ENCODE measurements at regions not wholly inside any gene's neighbourhood (a gene's known extent, or its start where the extent isn't known, plus 50 kb on each side); places are given as distances from the start of the nearest gene placed in this dataset.

DNA sequence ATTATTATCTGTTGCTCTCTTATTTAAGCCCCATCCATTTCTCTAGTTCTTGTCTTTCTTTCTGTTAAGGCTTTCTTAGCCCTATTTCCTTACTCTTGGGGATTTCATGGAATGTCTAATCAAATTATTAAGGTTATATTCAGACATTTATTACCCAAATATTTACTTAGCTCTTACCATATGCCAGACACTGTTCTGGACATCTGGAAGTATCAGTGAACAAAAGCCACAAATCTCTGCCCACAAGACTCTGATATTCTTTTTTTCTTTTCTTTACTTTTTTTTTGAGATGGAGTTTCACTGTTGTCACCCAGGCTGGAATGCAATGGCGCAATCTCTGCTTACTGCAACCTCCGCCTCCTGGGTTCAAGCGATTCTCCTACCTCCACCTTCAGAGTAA is 74.3 kb upstream of the NBL1 start:
- Histone ChIP-seq H3K9me3 (replicated peaks; ENCODE audit: control insufficient read depth, insufficient read depth, low read length) (no peaks in the 10 kb centered on the region; the same call in 2 of the 3 replicates), H3K4me2 (ENCODE audit: control insufficient read depth, insufficient read depth) (no peak overlapping the region), H3K4me1 (ENCODE audit: control insufficient read depth, insufficient read depth, low read length) (no peaks in the 10 kb centered on the region), H3K9ac (ENCODE audit: control insufficient read depth, insufficient read depth, low read length) (no peak overlapping the region), H3K79me2 (ENCODE audit: control insufficient read depth, insufficient read depth, low read length) (no peaks in the 10 kb centered on the region), H3K4me3 (no peak overlapping the region), H4K20me1 (ENCODE audit: control insufficient read depth, insufficient read depth) (no peaks in the 10 kb centered on the region), H2AFZ (ENCODE audit: control insufficient read depth, low read depth, low read length) (no peak overlapping the region), H3K27me3 (replicated peaks in 1 of 2; ENCODE audit: control insufficient read depth in 2 of 2, insufficient read depth in 2 of 2, low read length in 1 of 2) (no peaks in the 10 kb centered on the region; a peak in 1 of 4 replicates), H3K27ac (ENCODE audit: control insufficient read depth, insufficient read depth) (no peak overlapping the region), H3K36me3 (ENCODE audit: control insufficient read depth in 2 of 2, insufficient read depth in 2 of 2, low read length in 1 of 2) (no peaks in the 10 kb centered on the region)
- FAIRE-seq (no peak), DNase-seq (ENCODE audit: low read depth, low spot score) (no peak), ATAC-seq (no peak)
- intact Hi-C loops (cut with micrococcal nuclease; ENCODE audit: unreplicated experiment) (no loop called here), in situ Hi-C loops (cut with MboI) (no loop called here)
- ChIA-PET CTCF (no interaction called here), SMC1A (ENCODE audit: uncharacterized antibody, unreplicated experiment) (interaction anchor here (0.6 kb wide), 1 partner anchor 193 kb away, joined by 3 read pairs; no protein-coding TSS in a partner anchor), RAD21 (ENCODE audit: unreplicated experiment) (no interaction called here), POLR2A (no interaction called here)
- WGBS (ENCODE audit: insufficient coverage, insufficient replicate concordance, low lambda C conversion rate, missing lambda C conversion rate), result 53% methylated on average over 3 of the region's 3 CpGs
- TF ChIP-seq, protein P1, sequence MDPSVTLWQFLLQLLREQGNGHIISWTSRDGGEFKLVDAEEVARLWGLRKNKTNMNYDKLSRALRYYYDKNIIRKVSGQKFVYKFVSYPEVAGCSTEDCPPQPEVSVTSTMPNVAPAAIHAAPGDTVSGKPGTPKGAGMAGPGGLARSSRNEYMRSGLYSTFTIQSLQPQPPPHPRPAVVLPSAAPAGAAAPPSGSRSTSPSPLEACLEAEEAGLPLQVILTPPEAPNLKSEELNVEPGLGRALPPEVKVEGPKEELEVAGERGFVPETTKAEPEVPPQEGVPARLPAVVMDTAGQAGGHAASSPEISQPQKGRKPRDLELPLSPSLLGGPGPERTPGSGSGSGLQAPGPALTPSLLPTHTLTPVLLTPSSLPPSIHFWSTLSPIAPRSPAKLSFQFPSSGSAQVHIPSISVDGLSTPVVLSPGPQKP (IDR thresholded peaks at IDR 0.05; ENCODE audit: low read depth, low read length), result no peak
- TF ChIP-seq, protein P2, sequence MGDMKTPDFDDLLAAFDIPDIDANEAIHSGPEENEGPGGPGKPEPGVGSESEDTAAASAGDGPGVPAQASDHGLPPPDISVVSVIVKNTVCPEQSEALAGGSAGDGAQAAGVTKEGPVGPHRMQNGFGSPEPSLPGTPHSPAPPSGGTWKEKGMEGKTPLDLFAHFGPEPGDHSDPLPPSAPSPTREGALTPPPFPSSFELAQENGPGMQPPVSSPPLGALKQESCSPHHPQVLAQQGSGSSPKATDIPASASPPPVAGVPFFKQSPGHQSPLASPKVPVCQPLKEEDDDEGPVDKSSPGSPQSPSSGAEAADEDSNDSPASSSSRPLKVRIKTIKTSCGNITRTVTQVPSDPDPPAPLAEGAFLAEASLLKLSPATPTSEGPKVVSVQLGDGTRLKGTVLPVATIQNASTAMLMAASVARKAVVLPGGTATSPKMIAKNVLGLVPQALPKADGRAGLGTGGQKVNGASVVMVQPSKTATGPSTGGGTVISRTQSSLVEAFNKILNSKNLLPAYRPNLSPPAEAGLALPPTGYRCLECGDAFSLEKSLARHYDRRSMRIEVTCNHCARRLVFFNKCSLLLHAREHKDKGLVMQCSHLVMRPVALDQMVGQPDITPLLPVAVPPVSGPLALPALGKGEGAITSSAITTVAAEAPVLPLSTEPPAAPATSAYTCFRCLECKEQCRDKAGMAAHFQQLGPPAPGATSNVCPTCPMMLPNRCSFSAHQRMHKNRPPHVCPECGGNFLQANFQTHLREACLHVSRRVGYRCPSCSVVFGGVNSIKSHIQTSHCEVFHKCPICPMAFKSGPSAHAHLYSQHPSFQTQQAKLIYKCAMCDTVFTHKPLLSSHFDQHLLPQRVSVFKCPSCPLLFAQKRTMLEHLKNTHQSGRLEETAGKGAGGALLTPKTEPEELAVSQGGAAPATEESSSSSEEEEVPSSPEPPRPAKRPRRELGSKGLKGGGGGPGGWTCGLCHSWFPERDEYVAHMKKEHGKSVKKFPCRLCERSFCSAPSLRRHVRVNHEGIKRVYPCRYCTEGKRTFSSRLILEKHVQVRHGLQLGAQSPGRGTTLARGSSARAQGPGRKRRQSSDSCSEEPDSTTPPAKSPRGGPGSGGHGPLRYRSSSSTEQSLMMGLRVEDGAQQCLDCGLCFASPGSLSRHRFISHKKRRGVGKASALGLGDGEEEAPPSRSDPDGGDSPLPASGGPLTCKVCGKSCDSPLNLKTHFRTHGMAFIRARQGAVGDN (IDR thresholded peaks at IDR 0.05), result no peak
- TF ChIP-seq NR2C2 (IDR thresholded peaks at IDR 0.05; ENCODE audit: borderline replicate concordance, control insufficient read depth, insufficient read length, low read depth), result no peak
- TF ChIP-seq, protein P3, sequence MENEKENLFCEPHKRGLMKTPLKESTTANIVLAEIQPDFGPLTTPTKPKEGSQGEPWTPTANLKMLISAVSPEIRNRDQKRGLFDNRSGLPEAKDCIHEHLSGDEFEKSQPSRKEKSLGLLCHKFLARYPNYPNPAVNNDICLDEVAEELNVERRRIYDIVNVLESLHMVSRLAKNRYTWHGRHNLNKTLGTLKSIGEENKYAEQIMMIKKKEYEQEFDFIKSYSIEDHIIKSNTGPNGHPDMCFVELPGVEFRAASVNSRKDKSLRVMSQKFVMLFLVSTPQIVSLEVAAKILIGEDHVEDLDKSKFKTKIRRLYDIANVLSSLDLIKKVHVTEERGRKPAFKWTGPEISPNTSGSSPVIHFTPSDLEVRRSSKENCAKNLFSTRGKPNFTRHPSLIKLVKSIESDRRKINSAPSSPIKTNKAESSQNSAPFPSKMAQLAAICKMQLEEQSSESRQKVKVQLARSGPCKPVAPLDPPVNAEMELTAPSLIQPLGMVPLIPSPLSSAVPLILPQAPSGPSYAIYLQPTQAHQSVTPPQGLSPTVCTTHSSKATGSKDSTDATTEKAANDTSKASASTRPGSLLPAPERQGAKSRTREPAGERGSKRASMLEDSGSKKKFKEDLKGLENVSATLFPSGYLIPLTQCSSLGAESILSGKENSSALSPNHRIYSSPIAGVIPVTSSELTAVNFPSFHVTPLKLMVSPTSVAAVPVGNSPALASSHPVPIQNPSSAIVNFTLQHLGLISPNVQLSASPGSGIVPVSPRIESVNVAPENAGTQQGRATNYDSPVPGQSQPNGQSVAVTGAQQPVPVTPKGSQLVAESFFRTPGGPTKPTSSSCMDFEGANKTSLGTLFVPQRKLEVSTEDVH (IDR thresholded peaks at IDR 0.05; ENCODE audit: low read depth, partially characterized antibody), result no peak
- no TSS peak for BruUV-seq (replicated peaks)

Measured in GM12878 (cell line).